HG02571 (cell line): ENCODE measurements at regions not wholly inside any gene's neighbourhood (a gene's known extent, or its start where the extent isn't known, plus 50 kb on each side); places are given as distances from the start of the nearest gene placed in this dataset.
"Not testable (repeated sequence)": the region's sequence is repeated elsewhere in the genome, so short reads cannot be mapped to it uniquely, and the experiment has no call there.

Experiments used
- ATAC-seq: cut with Tn5 transposase; IDR thresholded peaks from one replicate; pipeline ENCODE4 v1.9.1; 2021; ENCODE audit warnings: mild to moderate bottlenecking, moderate library complexity; ENCODE audit not compliant: unreplicated experiment

- no peak for ATAC-seq
These were observed 461.8 kb upstream of the CXADR start for GRCh38 chr21:17051054-17051453.

GRCh38 chr21:17053321-17053720, 459.5 kb upstream of the CXADR start:
- no peak for ATAC-seq

- ATAC-seq = no peak
These were observed 452.9 kb upstream of the CXADR start for GRCh38 chr21:17059936-17060335.

- ATAC-seq = no peak
These were observed 446.8 kb upstream of the CXADR start for GRCh38 chr21:17066006-17066405.

- ATAC-seq = no peak
These were observed 441.8 kb upstream of the CXADR start for GRCh38 chr21:17071093-17071492.

GRCh38 chr21:17081193-17081592, 431.6 kb upstream of the CXADR start:
- ATAC-seq = no peak

GRCh38 chr21:17082843-17083483, 429.9 kb upstream of the CXADR start:
- ATAC-seq = no peak

- ATAC-seq = no peak
These were observed 427.1 kb upstream of the CXADR start for GRCh38 chr21:17085707-17086106.

- no peak for ATAC-seq
These were observed 424.3 kb upstream of the CXADR start for GRCh38 chr21:17088500-17088899.

GRCh38 chr21:17089091-17089491, 423.8 kb upstream of the CXADR start:
- ATAC-seq = no peak

- no peak for ATAC-seq
These were observed 411.1 kb upstream of the CXADR start for GRCh38 chr21:17101696-17102095.

GRCh38 chr21:17105932-17106331, 406.9 kb upstream of the CXADR start:
- ATAC-seq = no peak

- ATAC-seq = no peak
These were observed 398.8 kb upstream of the CXADR start for GRCh38 chr21:17114045-17114444.

GRCh38 chr21:17118638-17119384, 394.0 kb upstream of the CXADR start:
- no peak for ATAC-seq

- ATAC-seq = no peak
These were observed 393.2 kb upstream of the CXADR start for GRCh38 chr21:17119466-17120297.

GRCh38 chr21:17127395-17127794, 385.4 kb upstream of the CXADR start:
- ATAC-seq = not testable (repeated sequence)

- ATAC-seq = no peak
These were observed 384.7 kb upstream of the CXADR start for GRCh38 chr21:17128132-17128531.

- not testable (repeated sequence) for ATAC-seq
These were observed 373.7 kb upstream of the CXADR start for GRCh38 chr21:17139159-17139558.

GRCh38 chr21:17139696-17140095, 373.1 kb upstream of the CXADR start:
- ATAC-seq = no peak

- ATAC-seq = no peak
These were observed 366.4 kb upstream of the CXADR start for GRCh38 chr21:17146426-17146825.

GRCh38 chr21:17159697-17160096, 353.1 kb upstream of the CXADR start:
- ATAC-seq = no peak

GRCh38 chr21:17185674-17186073, 327.2 kb upstream of the CXADR start:
- no peak for ATAC-seq
